Endothelial cell of umbilical vein (primary cell): ENCODE measurements at regions not wholly inside any gene's neighbourhood (a gene's known extent, or its start where the extent isn't known, plus 50 kb on each side); places are given as distances from the start of the nearest gene placed in this dataset.

Experiments
- BruUV-seq: library from RNA; stranded (reverse); fragments of 400-500 nt; replicated peaks from 2 replicates; lab custom pipeline; 2021; lab: Mats Ljungman, UMichigan
- CTCF ChIA-PET: fragments of 300-600, 350-600 bp; sonication (Branson Sonifier 250); formaldehyde crosslinking; loops from one replicate; lab custom pipeline; 2021; ENCODE audit warnings: antibody characterized with exemption, inconsistent platforms; lab: Charles Lee
- POLR2A ChIA-PET: fragments of 300-600, 350-600 bp; sonication (Branson Sonifier 250); formaldehyde crosslinking; loops from one replicate; lab custom pipeline; 2021; ENCODE audit warnings: antibody characterized with exemption, inconsistent platforms; lab: Charles Lee
- DNase-seq: peaks from one replicate; pipeline ENCODE4 v3.0.0-alpha.2; 2011; ENCODE audit warnings: low read depth, low spot score
- FAIRE-seq: peaks from 2 replicates; lab custom pipeline; 2011; peaks lifted over from hg19 to GRCh38; lab: Jason Lieb, UNC
- H2AFZ ChIP-seq: 2 replicates; pipeline ENCODE4 v1.6.0; 2012; ENCODE audit warnings: low read depth, low read length, control low read depth, inconsistent platforms
- H3K27ac ChIP-seq: 2 replicates; pipeline ENCODE4 v1.5.1; 2011; ENCODE audit warnings: low read depth, mild to moderate bottlenecking, control low read depth, low read length, moderate library complexity; ENCODE audit not compliant: insufficient read depth
- H3K27me3 ChIP-seq, 2 experiments: 2 replicates each; pipeline versions ENCODE4 v1.6.0 to v1.6.1; 2011; ENCODE audit warnings: low read length in 2 of 2, mixed read lengths in 1 of 2; ENCODE audit not compliant: control insufficient read depth in 2 of 2, insufficient read depth in 2 of 2
- H3K36me3 ChIP-seq, 2 experiments: 2 replicates in 1 of 2; 3 replicates in 1 of 2; pipeline ENCODE4 v1.5.1; 2011; ENCODE audit warnings: low read length in 2 of 2, mild to moderate bottlenecking in 1 of 2, moderate library complexity in 1 of 2; ENCODE audit not compliant: control insufficient read depth in 2 of 2, insufficient read depth in 2 of 2; ENCODE audit errors: extremely low read depth in 1 of 2
- H3K4me1 ChIP-seq: 3 replicates; pipeline ENCODE4 v1.5.1; 2011; ENCODE audit warnings: mild to moderate bottlenecking, low read length; ENCODE audit not compliant: control insufficient read depth, insufficient read depth; ENCODE audit errors: extremely low read depth
- H3K4me2 ChIP-seq: 2 replicates; pipeline ENCODE4 v1.6.1; 2011; ENCODE audit warnings: low read length, control low read depth, mixed read lengths; ENCODE audit not compliant: insufficient read depth
- H3K4me3 ChIP-seq, 3 experiments: fragments of 200-600 bp in 1 of 3; sonication (generic), shearing (Covaris generic) in 1 of 3; replicated peaks in 1 of 3; 2 replicates each; pipeline ENCODE4 v1.5.1; 2011 to 2016; ENCODE audit warnings: control low read depth in 3 of 3, low read length in 3 of 3, mild to moderate bottlenecking in 2 of 3, inconsistent platforms in 1 of 3, low read depth in 1 of 3, moderate library complexity in 1 of 3; ENCODE audit not compliant: insufficient read depth in 1 of 3
- H3K79me2 ChIP-seq: 2 replicates; pipeline ENCODE4 v1.6.0; 2012; ENCODE audit warnings: low read length, inconsistent platforms; ENCODE audit not compliant: control insufficient read depth, insufficient read depth
- H3K9ac ChIP-seq: replicated peaks from 2 replicates; pipeline ENCODE3; 2011; ENCODE audit warnings: low read length, control low read depth; ENCODE audit not compliant: insufficient read depth; ENCODE audit errors: extremely low read depth
- H3K9me1 ChIP-seq: replicated peaks from 3 replicates; pipeline ENCODE4 v1.6.0; 2011; ENCODE audit warnings: mild to moderate bottlenecking, low read length; ENCODE audit not compliant: control insufficient read depth, insufficient read depth; ENCODE audit errors: extremely low read depth
- H3K9me3 ChIP-seq: replicated peaks from 2 replicates; pipeline ENCODE4 v1.5.1; 2012; ENCODE audit warnings: low read length, inconsistent platforms; ENCODE audit not compliant: control insufficient read depth, insufficient read depth
- H4K20me1 ChIP-seq: replicated peaks from 2 replicates; pipeline ENCODE3; 2011; ENCODE audit warnings: mild to moderate bottlenecking, low read length; ENCODE audit not compliant: control insufficient read depth, insufficient read depth; ENCODE audit errors: extremely low read depth
- EZH2 ChIP-seq: IDR thresholded peaks from 2 replicates; pipeline ENCODE4 v1.6.1; 2012; ENCODE audit warnings: borderline replicate concordance, low read depth, mild to moderate bottlenecking, moderate library complexity, low read length, inconsistent platforms; ENCODE audit not compliant: severe bottlenecking
- FOS ChIP-seq: IDR thresholded peaks from 2 replicates; pipeline ENCODE4 v1.6.1; 2011; ENCODE audit warnings: mild to moderate bottlenecking, low read length, moderate library complexity, borderline replicate concordance; ENCODE audit not compliant: insufficient read depth
- GATA2 ChIP-seq: IDR thresholded peaks from 2 replicates; pipeline ENCODE4 v1.7.0; 2011; ENCODE audit warnings: low read depth, mild to moderate bottlenecking, moderate library complexity, mixed read lengths, low read length; ENCODE audit not compliant: insufficient read length, insufficient read depth
- JUN ChIP-seq: IDR thresholded peaks from 2 replicates; pipeline ENCODE4 v1.6.1; 2011; ENCODE audit warnings: borderline replicate concordance, low read depth; ENCODE audit not compliant: insufficient read length, insufficient read depth
- MYC ChIP-seq: IDR thresholded peaks from one replicate; pipeline ENCODE4 v1.6.1; 2011; ENCODE audit warnings: mild to moderate bottlenecking, low read depth, low read length
- POLR2A ChIP-seq: IDR thresholded peaks from 2 replicates; pipeline ENCODE4 v1.6.1; 2012; ENCODE audit warnings: low read depth, mild to moderate bottlenecking, control low read depth, low read length
- POLR2AphosphoS5 ChIP-seq: IDR thresholded peaks from 2 replicates; pipeline ENCODE4 v1.6.1; 2012; ENCODE audit warnings: low read depth, mild to moderate bottlenecking, control low read depth, low read length, moderate library complexity; ENCODE audit not compliant: insufficient read depth
- dilution Hi-C: fragments of 300-500 bp; cut with MboI; formaldehyde crosslinking; loops from one replicate; pipeline ENCODE4 v1.15.0; 2019; ENCODE audit warnings: low sequenced_read_pairs; ENCODE audit not compliant: extremely low pct_ligation_motif_present
- intact Hi-C: fragments of 100-400 bp; cut with micrococcal nuclease; formaldehyde crosslinking; loops from one replicate; pipeline ENCODE4 v1.10.0; 2022
- TF ChIP-seq, protein P1 (sequence below), 2 donors: IDR thresholded peaks; 1 replicate in 1 of 2; 2 replicates in 1 of 2; pipeline ENCODE4 v1.5.1; 2011; ENCODE audit warnings: low read length in 2 of 2, mild to moderate bottlenecking in 2 of 2, moderate library complexity in 2 of 2, control low read depth in 1 of 2, inconsistent platforms in 1 of 2, low read depth in 1 of 2; ENCODE audit not compliant: insufficient read depth in 1 of 2; ENCODE audit errors: extremely low read depth in 1 of 2
- TF ChIP-seq, protein P2 (sequence below): IDR thresholded peaks from 2 replicates; pipeline ENCODE4 v1.6.1; 2011; ENCODE audit not compliant: insufficient read depth, insufficient read length

DNA sequence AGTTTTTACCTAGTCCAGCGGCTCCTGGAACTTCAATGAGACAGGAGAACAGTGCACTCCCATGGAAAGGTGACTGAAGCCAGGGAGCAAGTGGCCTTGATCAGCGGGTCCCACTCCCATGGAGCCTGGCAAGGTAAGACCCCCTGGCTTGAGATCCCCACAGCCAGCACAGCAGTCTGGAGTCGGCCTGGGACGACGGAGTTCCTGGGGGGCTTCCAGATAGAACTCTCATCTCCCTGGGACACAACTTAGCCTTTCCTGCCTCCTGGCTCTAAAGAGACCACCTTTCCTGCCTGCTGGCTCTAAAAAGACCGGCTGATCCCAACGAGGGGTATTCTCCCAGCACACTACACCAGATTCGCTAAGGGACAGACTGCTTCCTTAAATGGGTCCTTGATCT lies 1279.0 kb upstream of the GOT2 start:
- Histone ChIP-seq H2AFZ (no peak overlapping the region), H3K4me3 (no peak overlapping the region), H3K27me3 (no peaks in the 10 kb centered on the region), H3K9me1 (no peaks in the 10 kb centered on the region), H4K20me1 (no peaks in the 10 kb centered on the region), H3K36me3 (no peaks in the 10 kb centered on the region), H3K4me2 (no peak overlapping the region), H3K79me2 (no peaks in the 10 kb centered on the region), H3K27ac (no peak overlapping the region), H3K4me1 (no peaks in the 10 kb centered on the region), H3K9me3 (no peaks in the 10 kb centered on the region), H3K9ac (no peak overlapping the region)
- BruUV-seq: no TSS peak
- ChIA-PET CTCF (no interaction called here), POLR2A (no interaction called here)
- intact Hi-C loops: no loop called here
- no peak for DNase-seq
- TF ChIP-seq POLR2A: no peak
- no peak for TF ChIP-seq JUN
- TF ChIP-seq, protein P1, sequence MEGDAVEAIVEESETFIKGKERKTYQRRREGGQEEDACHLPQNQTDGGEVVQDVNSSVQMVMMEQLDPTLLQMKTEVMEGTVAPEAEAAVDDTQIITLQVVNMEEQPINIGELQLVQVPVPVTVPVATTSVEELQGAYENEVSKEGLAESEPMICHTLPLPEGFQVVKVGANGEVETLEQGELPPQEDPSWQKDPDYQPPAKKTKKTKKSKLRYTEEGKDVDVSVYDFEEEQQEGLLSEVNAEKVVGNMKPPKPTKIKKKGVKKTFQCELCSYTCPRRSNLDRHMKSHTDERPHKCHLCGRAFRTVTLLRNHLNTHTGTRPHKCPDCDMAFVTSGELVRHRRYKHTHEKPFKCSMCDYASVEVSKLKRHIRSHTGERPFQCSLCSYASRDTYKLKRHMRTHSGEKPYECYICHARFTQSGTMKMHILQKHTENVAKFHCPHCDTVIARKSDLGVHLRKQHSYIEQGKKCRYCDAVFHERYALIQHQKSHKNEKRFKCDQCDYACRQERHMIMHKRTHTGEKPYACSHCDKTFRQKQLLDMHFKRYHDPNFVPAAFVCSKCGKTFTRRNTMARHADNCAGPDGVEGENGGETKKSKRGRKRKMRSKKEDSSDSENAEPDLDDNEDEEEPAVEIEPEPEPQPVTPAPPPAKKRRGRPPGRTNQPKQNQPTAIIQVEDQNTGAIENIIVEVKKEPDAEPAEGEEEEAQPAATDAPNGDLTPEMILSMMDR (IDR thresholded peaks at IDR 0.05; ENCODE audit: extremely low read depth in 1 of 2, insufficient read depth in 1 of 2, low read depth in 1 of 2, low read length in 2 of 2): no peak
- TF ChIP-seq FOS: no peak
- TF ChIP-seq GATA2: no peak
- no peak for TF ChIP-seq POLR2AphosphoS5
- TF ChIP-seq, protein P2, sequence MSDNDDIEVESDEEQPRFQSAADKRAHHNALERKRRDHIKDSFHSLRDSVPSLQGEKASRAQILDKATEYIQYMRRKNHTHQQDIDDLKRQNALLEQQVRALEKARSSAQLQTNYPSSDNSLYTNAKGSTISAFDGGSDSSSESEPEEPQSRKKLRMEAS: no peak
- no peak for TF ChIP-seq EZH2
- TF ChIP-seq MYC: no peak
- dilution Hi-C loops: no loop called here
- no peak for FAIRE-seq
